K562 (cell line): ENCODE measurements at regions not wholly inside any gene's neighbourhood (a gene's known extent, or its start where the extent isn't known, plus 50 kb on each side); places are given as distances from the start of the nearest gene placed in this dataset.

ENCODE experiments used
- BCOR ChIP-seq: fragments of 450-650 bp; IDR thresholded peaks from 2 replicates; pipeline ENCODE4 v1.6.1; 2016
- CREB3L1 ChIP-seq: fragments of 450-650 bp; IDR thresholded peaks from 2 replicates; pipeline ENCODE4 v1.6.1; 2014; ENCODE audit warnings: low read depth, mild to moderate bottlenecking, moderate library complexity, borderline replicate concordance
- GTF2E2 ChIP-seq: fragments of 200-800 bp; sonication (Bioruptor generic); IDR thresholded peaks from 2 replicates; pipeline ENCODE4 v1.6.1; 2016; ENCODE audit warnings: missing genetic modification characterization, missing compliant biosample characterization
- KLF13 ChIP-seq: fragments of 450-650 bp; IDR thresholded peaks from 2 replicates; pipeline ENCODE4 v1.6.1; 2016; ENCODE audit warnings: missing genetic modification characterization, low read depth, mild to moderate bottlenecking, missing compliant biosample characterization, moderate library complexity, borderline replicate concordance
- MAFK ChIP-seq: IDR thresholded peaks from 2 replicates; pipeline ENCODE4 v1.6.1; 2011; ENCODE audit warnings: low read length, improper control_type of control experiment
- MLX ChIP-seq, 2 experiments: fragments of 450-650 bp in 1 of 2; sonication (generic) in 1 of 2; formaldehyde crosslinking; conservative IDR thresholded peaks; 2 replicates each; pipeline versions ENCODE4 v1.4.0 to v1.8.1; 2020 to 2022; ENCODE audit warnings: mild to moderate bottlenecking in 1 of 2, missing genetic modification reagents in 1 of 2
- MXD1 ChIP-seq: fragments of 250-450 bp; sonication (Bioruptor Pico); IDR thresholded peaks from 2 replicates; pipeline ENCODE4 v1.8.0; 2021; ENCODE audit warnings: borderline replicate concordance, mild to moderate bottlenecking, moderate library complexity; ENCODE audit not compliant: poor library complexity, severe bottlenecking
- NR4A1 ChIP-seq, 2 experiments: fragments of 250-450 bp in 1 of 2; fragments of 450-650 bp in 1 of 2; sonication (Bioruptor Pico) in 1 of 2; IDR thresholded peaks; 2 replicates each; pipeline versions ENCODE4 v1.4.0 to v1.6.1; 2016 to 2020; ENCODE audit warnings: mild to moderate bottlenecking in 2 of 2, missing compliant biosample characterization in 1 of 2, missing genetic modification characterization in 1 of 2, moderate library complexity in 1 of 2
- PURB ChIP-seq: sonication (generic); formaldehyde crosslinking; IDR thresholded peaks from 2 replicates; pipeline ENCODE4 v1.9.0; 2021; ENCODE audit warnings: low read depth, mild to moderate bottlenecking, missing genetic modification reagents
- REST ChIP-seq, 2 experiments: fragments of 450-650 bp; formaldehyde crosslinking in 1 of 2; IDR thresholded peaks; 2 replicates each; pipeline versions ENCODE4 v1.4.0 to v1.6.1; 2014 to 2020; ENCODE audit warnings: mild to moderate bottlenecking in 2 of 2, borderline replicate concordance in 1 of 2, low read depth in 1 of 2
- SP1 ChIP-seq: sonication (generic); formaldehyde crosslinking; IDR thresholded peaks from 2 replicates; pipeline ENCODE4 v1.8.1; 2022; ENCODE audit warnings: mild to moderate bottlenecking, missing genetic modification reagents
- ZBTB7A ChIP-seq: IDR thresholded peaks from 2 replicates; pipeline ENCODE4 v1.6.1; 2011; ENCODE audit warnings: low read depth, mild to moderate bottlenecking, low read length, moderate library complexity, borderline replicate concordance; ENCODE audit not compliant: control insufficient read depth
- ZC3H11A ChIP-seq: IDR thresholded peaks from 2 replicates; pipeline ENCODE4 v1.6.1; 2012; ENCODE audit warnings: low read depth, low read length, improper control_type of control experiment
- TF ChIP-seq, protein P1 (sequence below): fragments of 250-450 bp; sonication (Bioruptor Pico); IDR thresholded peaks from 2 replicates; pipeline ENCODE4 v1.8.0; 2021; ENCODE audit warnings: mild to moderate bottlenecking, moderate library complexity

DNA sequence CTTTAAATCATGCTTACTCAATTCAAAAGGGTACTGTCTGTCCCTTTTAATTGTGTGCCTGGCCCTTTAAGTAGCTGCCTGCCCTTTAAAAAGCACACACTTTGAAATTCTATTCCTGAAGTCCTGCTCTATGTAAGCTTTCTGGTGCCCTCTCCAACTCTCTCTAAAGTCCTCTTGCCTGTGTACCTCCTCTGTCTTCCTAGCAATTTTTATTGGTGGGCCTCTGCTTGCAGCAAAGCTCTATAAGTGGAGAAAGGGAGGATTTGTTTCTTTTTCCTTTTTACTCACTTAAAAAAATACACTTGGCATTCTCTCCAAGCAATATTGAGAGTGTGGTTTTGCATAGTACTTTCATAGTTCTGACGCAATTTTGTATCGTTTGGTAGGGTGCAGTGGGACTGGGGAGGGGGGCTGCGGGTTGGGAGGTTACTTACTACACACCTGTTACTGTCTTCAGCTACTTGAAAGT lies 135.4 kb downstream of the LMO4 start (continued):
- no peak for TF ChIP-seq MLX (CRISPR knock-in tag; conservative IDR thresholded peaks at IDR 0.05)
- no peak for TF ChIP-seq NR4A1 (CRISPR knock-in tag; IDR thresholded peaks at IDR 0.05)
- no peak for TF ChIP-seq NR4A1 (tag; IDR thresholded peaks at IDR 0.05)
- no peak for TF ChIP-seq REST (IDR thresholded peaks at IDR 0.05; ENCODE audit: borderline replicate concordance)
- no peak for TF ChIP-seq REST (CRISPR knock-in tag; IDR thresholded peaks at IDR 0.05; ENCODE audit: low read depth)
- TF ChIP-seq CREB3L1, result no peak
- TF ChIP-seq BCOR, result no peak
- no peak for TF ChIP-seq PURB (CRISPR knock-in tag)
- TF ChIP-seq, protein P1, sequence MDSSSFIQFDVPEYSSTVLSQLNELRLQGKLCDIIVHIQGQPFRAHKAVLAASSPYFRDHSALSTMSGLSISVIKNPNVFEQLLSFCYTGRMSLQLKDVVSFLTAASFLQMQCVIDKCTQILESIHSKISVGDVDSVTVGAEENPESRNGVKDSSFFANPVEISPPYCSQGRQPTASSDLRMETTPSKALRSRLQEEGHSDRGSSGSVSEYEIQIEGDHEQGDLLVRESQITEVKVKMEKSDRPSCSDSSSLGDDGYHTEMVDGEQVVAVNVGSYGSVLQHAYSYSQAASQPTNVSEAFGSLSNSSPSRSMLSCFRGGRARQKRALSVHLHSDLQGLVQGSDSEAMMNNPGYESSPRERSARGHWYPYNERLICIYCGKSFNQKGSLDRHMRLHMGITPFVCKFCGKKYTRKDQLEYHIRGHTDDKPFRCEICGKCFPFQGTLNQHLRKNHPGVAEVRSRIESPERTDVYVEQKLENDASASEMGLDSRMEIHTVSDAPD (CRISPR knock-in tag), result no peak
- TF ChIP-seq ZBTB7A, result no peak
- TF ChIP-seq KLF13 (tag), result no peak
- no peak for TF ChIP-seq MAFK
- no peak for TF ChIP-seq ZC3H11A
- TF ChIP-seq SP1 (CRISPR knock-in tag), result no peak
- no peak for TF ChIP-seq GTF2E2 (tag)
- no peak for TF ChIP-seq MXD1 (CRISPR knock-in tag)
- TF ChIP-seq, all 486 proteins: peak for 0
